Forelimb muscle (tissue), 1 donor: ENCODE measurements at regions not wholly inside any gene's neighbourhood (a gene's known extent, or its start where the extent isn't known, plus 50 kb on each side); places are given as distances from the start of the nearest gene placed in this dataset.
A peak's percentile ranks its signal among the peaks of the same experiment; 100 is the strongest.
"Not testable (repeated sequence)": the region's sequence is repeated elsewhere in the genome, so short reads cannot be mapped to it uniquely, and the experiment has no call there.

Experiments
- DNase-seq: peaks from one replicate; pipeline ENCODE4 v3.0.0-alpha.2; 2013; ENCODE audit warnings: low read depth

- no peak for DNase-seq
Measured at GRCh38 chr9:124084087-124084486, 72.5 kb downstream of the LHX2 start.

GRCh38 chr9:124087226-124087625, 75.7 kb downstream of the LHX2 start:
- DNase-seq: no peak

- DNase-seq: no peak
Measured at GRCh38 chr9:124088476-124088837, 76.9 kb downstream of the LHX2 start.

- not testable (repeated sequence) for DNase-seq
Measured at GRCh38 chr9:124089631-124090488, 78.3 kb downstream of the LHX2 start.

GRCh38 chr9:124098141-124098905, 86.8 kb downstream of the LHX2 start:
- DNase-seq: no peak

GRCh38 chr9:124099860-124100259, 88.3 kb downstream of the LHX2 start:
- no peak for DNase-seq

- DNase-seq: no peak
Measured at GRCh38 chr9:124101215-124101968, 89.8 kb downstream of the LHX2 start.

- no peak for DNase-seq
Measured at GRCh38 chr9:124101969-124102345, 90.4 kb downstream of the LHX2 start.

GRCh38 chr9:124102363-124102762, 90.8 kb downstream of the LHX2 start:
- DNase-seq: no peak

GRCh38 chr9:124105266-124105665, 93.7 kb downstream of the LHX2 start:
- DNase-seq: no peak

- DNase-seq: no peak
Measured at GRCh38 chr9:124108216-124108615, 96.6 kb downstream of the LHX2 start.

GRCh38 chr9:124110307-124110915, 98.8 kb downstream of the LHX2 start:
- DNase-seq: peak; percentile 26

GRCh38 chr9:124116683-124117363, 105.3 kb downstream of the LHX2 start:
- no peak for DNase-seq

GRCh38 chr9:124118894-124119293, 107.3 kb downstream of the LHX2 start:
- no peak for DNase-seq

GRCh38 chr9:124120272-124120671, 108.7 kb downstream of the LHX2 start:
- no peak for DNase-seq

- no peak for DNase-seq
Measured at GRCh38 chr9:124121725-124122124, 110.2 kb downstream of the LHX2 start.

GRCh38 chr9:124122321-124122720, 110.8 kb downstream of the LHX2 start:
- DNase-seq: no peak

- no peak for DNase-seq
Measured at GRCh38 chr9:124122813-124123462, 111.4 kb downstream of the LHX2 start.

- DNase-seq: not testable (repeated sequence)
Measured at GRCh38 chr9:124123621-124124020, 112.1 kb downstream of the LHX2 start.

GRCh38 chr9:124124729-124125650, 113.4 kb downstream of the LHX2 start:
- DNase-seq: no peak
